H9 (cell line): ENCODE measurements at regions not wholly inside any gene's neighbourhood (a gene's known extent, or its start where the extent isn't known, plus 50 kb on each side); places are given as distances from the start of the nearest gene placed in this dataset.

Experiments
- DNase-seq: peaks from one replicate; pipeline ENCODE4 v3.0.0-alpha.2; 2017
- H2AFZ ChIP-seq: one replicate; pipeline ENCODE4 v1.6.1; 2013; ENCODE audit warnings: mild to moderate bottlenecking, low read length, control low read depth, moderate library complexity
- H2AK5ac ChIP-seq: 2 replicates; pipeline ENCODE4 v1.6.1; 2013; ENCODE audit warnings: low read length, control low read depth, mixed read lengths; ENCODE audit not compliant: insufficient read length
- H2BK120ac ChIP-seq: one replicate; pipeline ENCODE4 v1.6.1; 2013; ENCODE audit warnings: low read depth, mild to moderate bottlenecking, low read length, control low read depth, inconsistent platforms; ENCODE audit not compliant: poor library complexity, severe bottlenecking
- H2BK12ac ChIP-seq: 2 replicates; pipeline ENCODE4 v1.6.1; 2013; ENCODE audit warnings: low read length, control low read depth, mixed read lengths, low read depth; ENCODE audit not compliant: insufficient read length
- H2BK15ac ChIP-seq: 2 replicates; pipeline ENCODE4 v1.6.1; 2013; ENCODE audit warnings: low read depth, low read length, control low read depth
- H2BK20ac ChIP-seq: one replicate; pipeline ENCODE4 v1.6.1; 2013; ENCODE audit warnings: low read depth, mild to moderate bottlenecking, low read length, control low read depth, inconsistent platforms; ENCODE audit not compliant: poor library complexity, severe bottlenecking
- H2BK5ac ChIP-seq: 2 replicates; pipeline ENCODE4 v1.6.1; 2013; ENCODE audit warnings: low read length, control low read depth, mixed read lengths; ENCODE audit not compliant: insufficient read length
- H3K14ac ChIP-seq: 2 replicates; pipeline ENCODE4 v1.6.1; 2013; ENCODE audit warnings: low read length, control low read depth; ENCODE audit not compliant: insufficient read depth
- H3K18ac ChIP-seq: 2 replicates; pipeline ENCODE4 v1.6.1; 2013; ENCODE audit warnings: low read depth, mild to moderate bottlenecking, mixed read lengths, low read length, control low read depth; ENCODE audit not compliant: insufficient read length
- H3K23ac ChIP-seq: 2 replicates; pipeline ENCODE4 v1.6.1; 2013; ENCODE audit warnings: low read length, control low read depth, mixed read lengths, low read depth; ENCODE audit not compliant: insufficient read length
- H3K23me2 ChIP-seq: 2 replicates; pipeline ENCODE4 v1.6.1; 2013; ENCODE audit warnings: low read depth, mild to moderate bottlenecking, mixed read lengths, low read length, control low read depth; ENCODE audit not compliant: insufficient read length, poor library complexity, severe bottlenecking
- H3K27ac ChIP-seq: 2 replicates; pipeline ENCODE4 v1.5.1; 2013; ENCODE audit warnings: low read length, control low read depth, mixed read lengths, low read depth; ENCODE audit not compliant: insufficient read length
- H3K27me3 ChIP-seq: 2 replicates; pipeline ENCODE4 v1.6.1; 2013; ENCODE audit warnings: low read length, control low read depth, inconsistent platforms; ENCODE audit not compliant: insufficient read depth
- H3K4ac ChIP-seq: 2 replicates; pipeline ENCODE4 v1.6.1; 2013; ENCODE audit warnings: low read depth, mild to moderate bottlenecking, control low read depth, inconsistent platforms, low read length, moderate library complexity
- H3K4me1 ChIP-seq: 2 replicates; pipeline ENCODE4 v1.6.1; 2013; ENCODE audit warnings: low read length, control low read depth, inconsistent platforms; ENCODE audit not compliant: insufficient read depth
- H3K4me2 ChIP-seq: 2 replicates; pipeline ENCODE4 v1.6.1; 2013; ENCODE audit warnings: low read length, control low read depth, mixed read lengths; ENCODE audit not compliant: insufficient read length, insufficient read depth
- H3K56ac ChIP-seq: 2 replicates; pipeline ENCODE4 v1.6.1; 2013; ENCODE audit warnings: low read depth, mild to moderate bottlenecking, mixed read lengths, low read length, control low read depth; ENCODE audit not compliant: insufficient read length
- H3K79me1 ChIP-seq: 2 replicates; pipeline ENCODE4 v1.6.1; 2013; ENCODE audit warnings: low read depth, mild to moderate bottlenecking, moderate library complexity, low read length, control low read depth, inconsistent platforms; ENCODE audit not compliant: insufficient read depth, poor library complexity, severe bottlenecking
- H3K79me2 ChIP-seq: 2 replicates; pipeline ENCODE4 v1.6.1; 2013; ENCODE audit warnings: low read length, control low read depth, inconsistent platforms; ENCODE audit not compliant: insufficient read depth
- H3K9ac ChIP-seq: 2 replicates; pipeline ENCODE4 v1.6.1; 2013; ENCODE audit warnings: low read length, control low read depth, mixed read lengths; ENCODE audit not compliant: insufficient read length; ENCODE audit errors: extremely low read depth
- H3K9me3 ChIP-seq: one replicate; pipeline ENCODE4 v1.6.1; 2013; ENCODE audit warnings: low read depth, low read length, inconsistent platforms; ENCODE audit not compliant: control insufficient read depth
- H3T11ph ChIP-seq: one replicate; pipeline ENCODE4 v1.6.1; 2013; ENCODE audit warnings: mild to moderate bottlenecking, low read length, control low read depth, inconsistent platforms
- H4K20me1 ChIP-seq: one replicate; pipeline ENCODE4 v1.6.1; 2013; ENCODE audit not compliant: control insufficient read depth, insufficient read length, insufficient read depth
- H4K5ac ChIP-seq: 2 replicates; pipeline ENCODE4 v1.6.1; 2013; ENCODE audit warnings: low read depth, mild to moderate bottlenecking, mixed read lengths, low read length, control low read depth; ENCODE audit not compliant: insufficient read length
- H4K8ac ChIP-seq: replicated peaks from 2 replicates; pipeline ENCODE4 v1.6.1; 2013; ENCODE audit warnings: low read length, control low read depth, mixed read lengths, low read depth; ENCODE audit not compliant: insufficient read length
- H4K91ac ChIP-seq: 2 replicates; pipeline ENCODE4 v1.6.1; 2013; ENCODE audit warnings: low read depth, mild to moderate bottlenecking, moderate library complexity, mixed read lengths, low read length, control low read depth; ENCODE audit not compliant: insufficient read length
- H3K27ac Mint-ChIP-seq, 3 experiments: 2 replicates in 2 of 3; 3 replicates in 1 of 3; pipeline ENCODE4 v1.8.0; 2020 to 2021; ENCODE audit warnings: mixed read lengths in 3 of 3, mild to moderate bottlenecking in 1 of 3, moderate library complexity in 1 of 3
- H3K27me3 Mint-ChIP-seq: 2 replicates; pipeline ENCODE4 v1.8.0; 2021; ENCODE audit warnings: low read depth, mild to moderate bottlenecking, moderate library complexity, mixed read lengths
- H3K36me3 Mint-ChIP-seq, 3 experiments: 2 replicates in 2 of 3; 3 replicates in 1 of 3; pipeline ENCODE4 v1.8.0; 2020 to 2021; ENCODE audit warnings: low read depth in 3 of 3, mixed read lengths in 3 of 3; ENCODE audit not compliant: insufficient read depth in 1 of 3
- H3K4me1 Mint-ChIP-seq, 2 experiments: 2 replicates each; pipeline ENCODE4 v1.8.0; 2020; ENCODE audit warnings: mixed read lengths in 2 of 2
- H3K4me3 Mint-ChIP-seq, 2 experiments: 2 replicates in 1 of 2; 3 replicates in 1 of 2; pipeline ENCODE4 v1.8.0; 2020 to 2021; ENCODE audit warnings: mild to moderate bottlenecking in 2 of 2, mixed read lengths in 2 of 2, moderate library complexity in 1 of 2
- H3K9me3 Mint-ChIP-seq, 2 experiments: 2 replicates in 1 of 2; 3 replicates in 1 of 2; pipeline ENCODE4 v1.8.0; 2020; ENCODE audit warnings: mild to moderate bottlenecking in 2 of 2, mixed read lengths in 2 of 2, moderate library complexity in 1 of 2
- WGBS: extraction: QIAGEN DNeasy Blood & Tissue Kit; methylation state at CpG from one replicate; pipeline ENCODE4 v1.1.7; 2013; ENCODE audit warnings: missing lambda C conversion rate, low lambda C conversion rate, mixed read lengths; ENCODE audit not compliant: insufficient read length; ENCODE audit errors: extremely low coverage; 5-methylcytosine and 5-hydroxymethylcytosine counted together
- TF ChIP-seq, protein P1 (sequence below): fragments of 200-600 bp; sonication (generic); conservative IDR thresholded peaks from 3 replicates; pipeline ENCODE4 v1.8.0; 2021; ENCODE audit warnings: antibody characterized with exemption, mild to moderate bottlenecking

DNA sequence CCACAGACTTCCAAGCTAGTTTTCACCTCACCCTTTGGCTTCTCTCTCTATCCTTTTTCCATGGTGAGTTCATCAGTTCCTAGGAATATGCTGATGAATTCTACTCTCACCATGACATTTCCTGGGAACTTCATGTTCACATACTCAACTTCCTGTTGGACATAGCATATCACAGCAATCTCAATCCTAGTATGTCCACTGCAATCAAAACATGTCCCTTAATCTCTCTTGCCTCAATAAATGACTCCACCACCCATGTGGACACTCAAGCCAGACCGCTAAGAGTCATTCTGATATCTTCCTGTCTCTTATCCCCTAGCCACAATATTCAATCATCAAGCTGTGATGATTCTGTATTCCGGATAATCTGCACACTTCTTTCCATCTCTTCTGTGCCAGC lies 66.7 kb upstream of the MME start:
- H3K4me1 ChIP-seq = no peaks in the 10 kb centered on the region; the same call in 1 of the 2 replicates
- no peaks in the 10 kb centered on the region for H3K9me3 ChIP-seq
- H2BK5ac ChIP-seq = no peak overlapping the region
- no peaks in the 10 kb centered on the region for H3K23me2 ChIP-seq
- H3K9me3 Mint-ChIP-seq = no peaks in the 10 kb centered on the region; a peak in 1 of 5 replicates
- no peaks in the 10 kb centered on the region for H3K27me3 Mint-ChIP-seq
- H2AFZ ChIP-seq = no peak overlapping the region
- no peaks in the 10 kb centered on the region for H3K79me1 ChIP-seq
- no peak overlapping the region for H3K9ac ChIP-seq
- H4K8ac ChIP-seq = no peak overlapping the region
- no peak overlapping the region for H2BK20ac ChIP-seq
- H4K91ac ChIP-seq = no peak overlapping the region
- no peak overlapping the region for H3K14ac ChIP-seq
- H4K5ac ChIP-seq = no peak overlapping the region
- H3K27me3 ChIP-seq = no peaks in the 10 kb centered on the region
- H3K27ac Mint-ChIP-seq = no peak overlapping the region; a peak in 1 of 7 replicates
- H3K18ac ChIP-seq = no peak overlapping the region
- no peak overlapping the region for H2BK15ac ChIP-seq
- H2AK5ac ChIP-seq = no peak overlapping the region
- peaks cover 29 to 32% of the 10 kb centered on the region in 2 experiments for H3K4me1 Mint-ChIP-seq
- no peaks in the 10 kb centered on the region for H3K79me2 ChIP-seq
- H3K23ac ChIP-seq = no peak overlapping the region
- H2BK120ac ChIP-seq = no peak overlapping the region
- no peaks in the 10 kb centered on the region for H4K20me1 ChIP-seq
- TF ChIP-seq, protein P1, sequence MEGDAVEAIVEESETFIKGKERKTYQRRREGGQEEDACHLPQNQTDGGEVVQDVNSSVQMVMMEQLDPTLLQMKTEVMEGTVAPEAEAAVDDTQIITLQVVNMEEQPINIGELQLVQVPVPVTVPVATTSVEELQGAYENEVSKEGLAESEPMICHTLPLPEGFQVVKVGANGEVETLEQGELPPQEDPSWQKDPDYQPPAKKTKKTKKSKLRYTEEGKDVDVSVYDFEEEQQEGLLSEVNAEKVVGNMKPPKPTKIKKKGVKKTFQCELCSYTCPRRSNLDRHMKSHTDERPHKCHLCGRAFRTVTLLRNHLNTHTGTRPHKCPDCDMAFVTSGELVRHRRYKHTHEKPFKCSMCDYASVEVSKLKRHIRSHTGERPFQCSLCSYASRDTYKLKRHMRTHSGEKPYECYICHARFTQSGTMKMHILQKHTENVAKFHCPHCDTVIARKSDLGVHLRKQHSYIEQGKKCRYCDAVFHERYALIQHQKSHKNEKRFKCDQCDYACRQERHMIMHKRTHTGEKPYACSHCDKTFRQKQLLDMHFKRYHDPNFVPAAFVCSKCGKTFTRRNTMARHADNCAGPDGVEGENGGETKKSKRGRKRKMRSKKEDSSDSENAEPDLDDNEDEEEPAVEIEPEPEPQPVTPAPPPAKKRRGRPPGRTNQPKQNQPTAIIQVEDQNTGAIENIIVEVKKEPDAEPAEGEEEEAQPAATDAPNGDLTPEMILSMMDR = no peak
- no peak overlapping the region for H3K4me2 ChIP-seq
- no peak overlapping the region for H2BK12ac ChIP-seq
- H3K56ac ChIP-seq = no peak overlapping the region
- H3T11ph ChIP-seq = no peak overlapping the region
- no peak overlapping the region for H3K4ac ChIP-seq
- no CpG with 5 or more reads among the region's 2 CpGs for WGBS
- H3K4me3 Mint-ChIP-seq = no peak overlapping the region
- no peak for DNase-seq
- H3K27ac ChIP-seq = no peak overlapping the region
- H3K36me3 Mint-ChIP-seq = no peaks in the 10 kb centered on the region; a peak in 1 of 7 replicates
